GM19025 (cell line): ENCODE measurements at regions not wholly inside any gene's neighbourhood (a gene's known extent, or its start where the extent isn't known, plus 50 kb on each side); places are given as distances from the start of the nearest gene placed in this dataset.

Experiments
- ATAC-seq: cut with Tn5 transposase; IDR thresholded peaks from one replicate; pipeline ENCODE4 v1.9.1; 2021; ENCODE audit warnings: mild to moderate bottlenecking, low read depth, moderate library complexity; ENCODE audit not compliant: unreplicated experiment

GRCh38 chr16:86632206-86632605, 53.9 kb downstream of the FOXL1 start:
- no peak for ATAC-seq

GRCh38 chr16:86632944-86633343, 54.6 kb downstream of the FOXL1 start:
- no peak for ATAC-seq

GRCh38 chr16:86634292-86634691, 55.9 kb downstream of the FOXL1 start:
- ATAC-seq = no peak

GRCh38 chr16:86635176-86635876, 57.0 kb downstream of the FOXL1 start:
- ATAC-seq = no peak

- no peak for ATAC-seq
These were observed 57.6 kb downstream of the FOXL1 start for GRCh38 chr16:86635926-86636325.

- ATAC-seq = no peak
These were observed 59.4 kb downstream of the FOXL1 start for GRCh38 chr16:86637744-86638143.

- ATAC-seq = no peak
These were observed 60.3 kb downstream of the FOXL1 start for GRCh38 chr16:86638642-86639041.

GRCh38 chr16:86639354-86639753, 61.0 kb downstream of the FOXL1 start:
- ATAC-seq = no peak

- ATAC-seq = no peak
These were observed 62.0 kb downstream of the FOXL1 start for GRCh38 chr16:86640265-86640843.

GRCh38 chr16:86642087-86642486, 63.7 kb downstream of the FOXL1 start:
- no peak for ATAC-seq

GRCh38 chr16:86643671-86644070, 65.3 kb downstream of the FOXL1 start:
- no peak for ATAC-seq

GRCh38 chr16:86647561-86647960, 69.2 kb downstream of the FOXL1 start:
- no peak for ATAC-seq

- ATAC-seq = no peak
These were observed 71.5 kb downstream of the FOXL1 start for GRCh38 chr16:86649875-86650274.

GRCh38 chr16:86651013-86651627, 72.8 kb downstream of the FOXL1 start:
- ATAC-seq = no peak

- no peak for ATAC-seq
These were observed 73.5 kb downstream of the FOXL1 start for GRCh38 chr16:86651823-86652222.

- no peak for ATAC-seq
These were observed 75.1 kb downstream of the FOXL1 start for GRCh38 chr16:86653285-86654006.

GRCh38 chr16:86657972-86658371, 79.6 kb downstream of the FOXL1 start:
- ATAC-seq = no peak

GRCh38 chr16:86660623-86661022, 82.3 kb downstream of the FOXL1 start:
- ATAC-seq = no peak

- ATAC-seq = no peak
These were observed 83.4 kb downstream of the FOXL1 start for GRCh38 chr16:86661706-86662105.

- no peak for ATAC-seq
These were observed 83.8 kb downstream of the FOXL1 start for GRCh38 chr16:86662195-86662594.

- ATAC-seq = no peak
These were observed 84.4 kb downstream of the FOXL1 start for GRCh38 chr16:86662740-86663139.
